Uterus (tissue), 2 donors: ENCODE measurements at regions not wholly inside any gene's neighbourhood (a gene's known extent, or its start where the extent isn't known, plus 50 kb on each side); places are given as distances from the start of the nearest gene placed in this dataset.

Source experiments
- CTCF ChIP-seq, 4 experiments: fragments of 200-600 bp in 2 of 4; fragments of 450-650 bp in 2 of 4; sonication (generic) in 2 of 4; IDR thresholded peaks; one replicate each; pipeline ENCODE4 v1.5.1; 2016 to 2019; ENCODE audit warnings: antibody characterized with exemption in 4 of 4, mild to moderate bottlenecking in 2 of 4, moderate library complexity in 1 of 4
- POLR2A ChIP-seq, 2 donors: fragments of 450-650 bp; IDR thresholded peaks; one replicate each; pipeline ENCODE4 v1.6.1; 2016; ENCODE audit warnings: antibody characterized with exemption in 2 of 2, mild to moderate bottlenecking in 1 of 2, moderate library complexity in 1 of 2

- TF ChIP-seq CTCF (IDR thresholded peaks at IDR 0.05): no peak
- TF ChIP-seq POLR2A (IDR thresholded peaks at IDR 0.05): no peak
These were observed 639.9 kb upstream of the PIK3C3 start for GRCh38 chr18:41315134-41315533.
